ENCODE measurements at regions not wholly inside any gene's neighbourhood (a gene's known extent, or its start where the extent isn't known, plus 50 kb on each side); places are given as distances from the start of the nearest gene placed in this dataset.
"Not testable (repeated sequence)": the region's sequence is repeated elsewhere in the genome, so short reads cannot be mapped to it uniquely, and the experiment has no call there.

DNA sequence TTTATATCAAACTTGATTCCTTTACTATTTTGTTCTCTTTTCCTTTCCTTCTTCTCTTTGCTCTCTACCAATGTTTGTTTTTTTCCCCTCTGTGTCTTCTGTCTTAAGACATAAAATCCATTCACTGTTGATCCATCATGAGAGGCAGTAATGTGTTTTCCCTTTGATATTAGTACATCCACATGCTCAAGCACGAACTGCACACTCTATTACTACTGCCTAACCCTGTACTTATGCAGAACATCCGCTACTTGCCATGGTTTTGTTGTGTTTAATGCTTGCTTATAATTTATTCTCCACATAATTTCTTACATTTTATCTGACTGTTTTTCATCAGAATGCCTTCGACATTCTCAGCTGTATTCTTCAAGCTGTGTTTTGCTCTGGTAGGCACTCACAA is 159.0 kb upstream of the PCDH9 start:
- Mint-ChIP-seq H3K36me3 (ENCODE audit: insufficient read depth) (no peaks in the 10 kb centered on the region), H3K4me3 (ENCODE audit: low read depth) (no peak overlapping the region), H3K27me3 (no peaks in the 10 kb centered on the region), H3K9me3 (ENCODE audit: low read depth) (peaks cover 5% of the 10 kb centered on the region), H3K4me1 (ENCODE audit: low read depth) (no peaks in the 10 kb centered on the region), H3K27ac (no peak overlapping the region)
- DNase-seq (ENCODE audit: low spot score, unreplicated experiment) = no peak
- TF ChIP-seq, protein P1, sequence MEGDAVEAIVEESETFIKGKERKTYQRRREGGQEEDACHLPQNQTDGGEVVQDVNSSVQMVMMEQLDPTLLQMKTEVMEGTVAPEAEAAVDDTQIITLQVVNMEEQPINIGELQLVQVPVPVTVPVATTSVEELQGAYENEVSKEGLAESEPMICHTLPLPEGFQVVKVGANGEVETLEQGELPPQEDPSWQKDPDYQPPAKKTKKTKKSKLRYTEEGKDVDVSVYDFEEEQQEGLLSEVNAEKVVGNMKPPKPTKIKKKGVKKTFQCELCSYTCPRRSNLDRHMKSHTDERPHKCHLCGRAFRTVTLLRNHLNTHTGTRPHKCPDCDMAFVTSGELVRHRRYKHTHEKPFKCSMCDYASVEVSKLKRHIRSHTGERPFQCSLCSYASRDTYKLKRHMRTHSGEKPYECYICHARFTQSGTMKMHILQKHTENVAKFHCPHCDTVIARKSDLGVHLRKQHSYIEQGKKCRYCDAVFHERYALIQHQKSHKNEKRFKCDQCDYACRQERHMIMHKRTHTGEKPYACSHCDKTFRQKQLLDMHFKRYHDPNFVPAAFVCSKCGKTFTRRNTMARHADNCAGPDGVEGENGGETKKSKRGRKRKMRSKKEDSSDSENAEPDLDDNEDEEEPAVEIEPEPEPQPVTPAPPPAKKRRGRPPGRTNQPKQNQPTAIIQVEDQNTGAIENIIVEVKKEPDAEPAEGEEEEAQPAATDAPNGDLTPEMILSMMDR (IDR thresholded peaks at IDR 0.05; ENCODE audit: unreplicated experiment) = no peak

DNA sequence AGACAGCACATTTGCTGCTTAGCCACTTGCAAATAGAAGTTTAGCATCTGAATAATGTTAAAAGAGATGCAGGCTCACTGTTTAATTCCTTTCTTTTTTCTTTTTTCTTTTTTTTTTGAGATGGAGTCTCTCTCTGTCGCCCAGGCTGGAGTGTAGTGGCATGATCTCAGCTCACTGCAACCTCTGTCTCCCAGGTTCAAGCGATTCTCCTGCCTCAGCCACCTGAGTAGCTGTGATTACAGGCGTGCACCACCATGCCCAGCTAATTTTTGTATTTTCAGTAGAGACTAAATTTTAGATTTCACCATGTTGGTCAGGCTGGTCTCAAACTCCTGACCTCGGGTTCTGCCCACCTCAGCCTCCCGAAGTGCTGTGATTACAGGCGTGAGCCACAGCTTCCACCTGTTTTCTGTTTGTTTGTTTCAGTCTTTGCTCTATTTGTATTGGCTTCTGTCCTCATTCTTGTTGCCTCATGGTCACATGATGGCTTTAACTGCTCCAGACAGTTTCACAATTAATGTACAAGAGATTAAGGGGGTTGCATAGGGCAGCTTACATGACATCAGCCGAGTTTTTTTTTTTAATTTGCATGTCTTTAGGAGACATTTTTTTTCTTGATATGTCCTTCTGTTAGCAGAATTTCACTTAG is 153.1 kb upstream of the PCDH9 start:
- H3K27me3 Mint-ChIP-seq; H3K4me3 Mint-ChIP-seq (ENCODE audit: low read depth); H3K27ac Mint-ChIP-seq; H3K4me1 Mint-ChIP-seq (ENCODE audit: low read depth); H3K9me3 Mint-ChIP-seq (ENCODE audit: low read depth); H3K36me3 Mint-ChIP-seq (ENCODE audit: insufficient read depth); DNase-seq (ENCODE audit: low spot score, unreplicated experiment): not testable (repeated sequence)

DNA sequence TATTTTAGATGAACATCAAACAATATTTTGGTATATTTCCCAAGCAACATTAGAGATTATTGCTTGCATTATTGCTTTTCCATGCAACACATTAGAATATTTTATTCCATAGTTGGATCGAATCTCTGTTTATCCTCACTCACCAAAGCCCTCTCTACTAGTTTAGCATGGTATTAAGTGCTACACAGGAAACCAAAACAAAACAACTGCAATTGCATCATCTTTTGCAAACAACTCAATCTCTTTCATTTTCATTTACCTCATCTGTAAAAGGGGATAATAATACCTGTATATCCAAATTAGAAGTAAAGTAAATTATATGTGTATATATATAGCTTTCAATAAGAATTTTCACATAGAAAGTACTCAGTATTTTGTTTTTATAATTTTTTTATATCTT is 147.8 kb upstream of the PCDH9 start:
- Mint-ChIP-seq H3K9me3 (ENCODE audit: low read depth) (no peaks in the 10 kb centered on the region), H3K4me3 (ENCODE audit: low read depth) (no peak overlapping the region), H3K36me3 (ENCODE audit: insufficient read depth) (no peaks in the 10 kb centered on the region), H3K27me3 (no peaks in the 10 kb centered on the region), H3K27ac (no peak overlapping the region), H3K4me1 (ENCODE audit: low read depth) (peaks cover 2% of the 10 kb centered on the region)
- TF ChIP-seq, protein P1 (IDR thresholded peaks at IDR 0.05; ENCODE audit: unreplicated experiment) = no peak
- no peak for DNase-seq (ENCODE audit: low spot score, unreplicated experiment)

DNA sequence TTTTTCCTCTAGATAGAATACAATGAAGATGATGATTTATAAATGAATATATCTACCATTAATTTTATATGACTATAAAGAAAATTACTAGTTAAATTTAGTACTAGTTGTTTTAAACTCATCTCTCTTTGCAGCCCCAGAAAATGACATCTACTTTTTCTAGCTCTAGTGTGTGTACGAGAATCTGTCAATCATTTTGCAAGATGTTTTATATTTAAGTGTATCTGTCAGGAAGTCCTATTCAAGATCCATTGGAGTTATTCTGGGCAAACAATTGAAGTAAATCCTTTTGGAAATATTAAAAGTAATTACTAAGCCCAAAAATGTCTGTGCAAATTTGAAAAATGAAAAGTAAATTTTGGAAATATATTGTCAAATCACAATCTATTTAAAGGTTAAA is 144.3 kb upstream of the PCDH9 start:
- Mint-ChIP-seq H3K27ac (no peak overlapping the region), H3K27me3 (no peaks in the 10 kb centered on the region), H3K36me3 (ENCODE audit: insufficient read depth) (no peaks in the 10 kb centered on the region), H3K9me3 (ENCODE audit: low read depth) (peaks cover 2% of the 10 kb centered on the region), H3K4me3 (ENCODE audit: low read depth) (no peak overlapping the region), H3K4me1 (ENCODE audit: low read depth) (peaks cover 4% of the 10 kb centered on the region)
- TF ChIP-seq, protein P1 (IDR thresholded peaks at IDR 0.05; ENCODE audit: unreplicated experiment) = no peak
- DNase-seq (ENCODE audit: low spot score, unreplicated experiment) = no peak

DNA sequence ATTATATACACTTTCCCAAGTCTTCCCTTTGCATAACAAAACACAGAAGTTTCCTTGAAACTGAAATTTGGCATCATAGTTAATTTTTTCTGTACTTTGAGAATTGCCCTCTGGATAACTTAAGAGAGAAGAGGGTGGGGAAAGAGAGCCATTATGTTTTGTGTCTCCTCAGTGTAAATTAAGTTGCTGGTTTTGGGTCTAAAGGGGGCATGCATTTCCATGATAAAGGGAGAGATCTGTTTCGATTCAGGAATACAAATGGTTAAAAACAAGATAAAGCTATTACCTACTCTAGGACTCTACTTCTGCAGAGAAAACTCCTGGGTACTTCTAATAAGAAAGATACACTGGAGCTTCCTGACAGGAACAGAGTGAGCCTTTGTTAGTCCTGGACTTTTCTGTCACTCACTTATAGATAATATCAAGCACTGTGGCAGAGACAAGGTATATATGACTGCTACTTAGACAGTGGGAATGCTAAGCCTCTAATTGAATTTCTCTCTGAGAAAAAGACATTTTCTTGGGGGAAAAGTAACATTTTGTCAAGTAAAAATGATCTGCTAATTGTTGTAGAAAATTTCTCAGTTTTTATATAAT is 142.8 kb upstream of the PCDH9 start:
- TF ChIP-seq, protein P1 (IDR thresholded peaks at IDR 0.05; ENCODE audit: unreplicated experiment) = no peak
- Mint-ChIP-seq H3K4me3 (ENCODE audit: low read depth) (no peak overlapping the region), H3K9me3 (ENCODE audit: low read depth) (peaks cover 2% of the 10 kb centered on the region), H3K27ac (no peak overlapping the region), H3K4me1 (ENCODE audit: low read depth) (peaks cover 4% of the 10 kb centered on the region), H3K27me3 (no peaks in the 10 kb centered on the region), H3K36me3 (ENCODE audit: insufficient read depth) (no peaks in the 10 kb centered on the region)
- DNase-seq (ENCODE audit: low spot score, unreplicated experiment) = no peak

All from progenitor cell of endocrine pancreas (in vitro differentiated cells).